ENCODE measurements at regions not wholly inside any gene's neighbourhood (a gene's known extent, or its start where the extent isn't known, plus 50 kb on each side); places are given as distances from the start of the nearest gene placed in this dataset.
"Not testable (repeated sequence)": the region's sequence is repeated elsewhere in the genome, so short reads cannot be mapped to it uniquely, and the experiment has no call there.

- no peak for DNase-seq
These were observed 153.2 kb downstream of the CTTN start for GRCh38 chr11:70551351-70552166.

- no peak for DNase-seq
These were observed 154.1 kb downstream of the CTTN start for GRCh38 chr11:70552167-70553150.

GRCh38 chr11:70555078-70555477 is 156.7 kb downstream of the CTTN start:
- DNase-seq = no peak

DNA sequence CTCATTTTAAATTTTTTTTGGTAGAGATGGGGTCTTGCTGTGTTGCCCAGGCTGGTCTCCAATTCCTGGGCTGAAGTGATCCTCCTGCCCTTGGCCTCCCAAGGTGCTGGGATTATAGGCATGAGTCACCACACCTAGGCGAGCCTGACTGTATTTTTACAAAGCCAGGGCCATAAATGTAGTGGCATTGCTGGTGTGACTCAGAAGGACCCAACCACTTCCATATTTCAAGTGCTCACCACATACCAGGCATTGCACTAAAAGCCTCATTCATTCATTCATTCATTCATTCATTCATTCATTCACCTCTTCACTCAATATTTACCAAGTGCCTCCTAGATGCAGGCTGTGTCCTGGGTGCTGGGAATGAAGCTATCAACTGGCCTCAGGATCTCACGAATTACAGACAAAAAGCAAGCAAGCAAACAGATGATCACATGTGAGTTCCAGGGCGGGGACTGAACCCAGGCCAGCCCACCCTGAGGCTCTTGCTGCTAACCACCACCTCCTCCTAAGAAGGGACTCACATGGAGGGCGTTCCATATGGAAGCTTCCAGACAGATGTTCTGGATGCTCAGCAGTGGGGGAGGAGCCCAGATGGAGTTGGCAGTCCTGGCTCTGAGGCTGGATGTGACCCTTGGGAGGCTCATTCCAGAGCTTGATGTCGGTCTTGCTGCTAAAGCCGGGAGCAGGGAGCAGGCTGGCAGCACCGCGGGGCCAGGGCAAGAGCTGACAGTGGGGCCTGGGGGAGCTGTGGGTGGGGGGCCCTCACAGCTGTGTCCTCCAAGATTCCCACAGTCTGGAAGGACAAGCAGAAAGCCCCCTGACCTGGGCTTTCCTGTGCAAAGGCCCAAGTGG is 158.8 kb downstream of the CTTN start:
- no peak for DNase-seq

DNA sequence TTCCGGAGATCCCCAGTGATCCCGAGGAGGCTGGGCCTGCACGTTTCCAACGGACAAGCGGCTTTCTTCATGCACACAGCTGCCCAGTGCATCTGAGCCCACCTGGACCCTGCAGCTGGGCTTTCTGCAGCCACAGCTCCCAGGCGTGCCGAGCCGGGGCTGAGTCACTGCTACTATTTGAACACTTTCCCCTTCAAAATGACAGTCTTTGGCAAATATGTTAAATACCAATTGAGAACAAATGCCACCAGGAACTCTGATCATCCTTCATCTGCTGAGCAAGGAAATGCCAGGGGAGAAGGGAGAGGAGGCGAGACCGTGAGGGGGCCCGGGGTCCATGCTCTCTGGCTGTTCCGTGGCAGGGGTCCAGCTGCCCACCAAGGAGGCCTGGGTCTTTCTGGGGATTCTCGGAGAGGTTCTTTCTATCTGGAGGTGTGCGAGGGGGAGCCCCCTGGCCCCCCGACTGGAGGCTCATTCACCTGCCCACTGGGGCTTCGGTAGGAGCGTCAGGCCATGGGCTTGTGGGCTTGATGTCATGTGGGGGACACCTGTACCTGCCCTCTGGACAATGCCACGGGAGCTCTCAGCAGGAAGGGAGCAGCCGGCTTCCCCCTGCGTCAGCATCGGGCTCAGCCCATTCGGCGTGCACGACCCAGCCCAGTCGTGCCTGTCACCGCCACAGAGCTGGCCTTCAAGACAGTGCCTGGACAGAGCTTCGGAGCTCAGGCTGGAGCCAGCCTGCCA is 159.6 kb downstream of the CTTN start:
- DNase-seq = no peak

DNA sequence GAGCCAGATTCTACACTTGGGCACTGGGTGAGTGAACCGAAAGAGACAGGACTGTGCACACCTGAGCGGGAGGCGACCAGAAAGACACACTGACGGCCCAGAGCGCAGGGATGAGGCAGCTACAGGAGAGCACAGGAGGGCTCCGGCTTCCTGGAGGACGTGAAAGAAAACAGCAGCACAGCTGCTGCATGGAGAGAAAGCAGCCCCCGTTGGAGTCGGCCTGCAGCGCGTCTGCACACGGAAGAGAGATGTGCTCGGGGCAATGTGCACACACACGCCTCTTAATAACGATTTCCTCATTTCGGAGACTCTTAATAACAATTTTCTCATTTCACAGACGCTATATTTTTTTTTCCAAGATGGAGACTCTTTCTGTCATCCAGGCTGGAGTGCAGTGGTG is 160.4 kb downstream of the CTTN start:
- no peak for DNase-seq

- no peak for DNase-seq
These were observed 161.2 kb downstream of the CTTN start for GRCh38 chr11:70559516-70559915.

DNA sequence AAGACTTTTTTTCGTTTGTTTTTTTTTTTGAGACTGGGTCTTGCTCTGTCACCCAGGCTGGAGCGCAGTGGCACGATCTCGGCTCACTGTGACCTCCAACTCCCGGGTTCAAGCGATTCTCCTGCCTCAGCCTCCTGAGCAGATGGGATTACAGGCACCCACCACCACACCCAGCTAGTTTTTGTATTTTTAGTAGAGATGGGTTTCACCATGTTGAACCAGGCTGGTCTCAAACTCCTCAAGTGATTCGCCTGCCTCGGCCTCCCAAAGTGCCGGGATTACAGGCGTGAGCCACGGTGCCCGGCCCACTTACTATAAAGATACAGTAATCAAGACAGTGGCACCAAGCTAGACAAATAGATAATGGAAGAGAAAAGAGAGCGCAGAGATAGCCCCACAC is 162.3 kb downstream of the CTTN start:
- DNase-seq = not testable (repeated sequence)

DNA sequence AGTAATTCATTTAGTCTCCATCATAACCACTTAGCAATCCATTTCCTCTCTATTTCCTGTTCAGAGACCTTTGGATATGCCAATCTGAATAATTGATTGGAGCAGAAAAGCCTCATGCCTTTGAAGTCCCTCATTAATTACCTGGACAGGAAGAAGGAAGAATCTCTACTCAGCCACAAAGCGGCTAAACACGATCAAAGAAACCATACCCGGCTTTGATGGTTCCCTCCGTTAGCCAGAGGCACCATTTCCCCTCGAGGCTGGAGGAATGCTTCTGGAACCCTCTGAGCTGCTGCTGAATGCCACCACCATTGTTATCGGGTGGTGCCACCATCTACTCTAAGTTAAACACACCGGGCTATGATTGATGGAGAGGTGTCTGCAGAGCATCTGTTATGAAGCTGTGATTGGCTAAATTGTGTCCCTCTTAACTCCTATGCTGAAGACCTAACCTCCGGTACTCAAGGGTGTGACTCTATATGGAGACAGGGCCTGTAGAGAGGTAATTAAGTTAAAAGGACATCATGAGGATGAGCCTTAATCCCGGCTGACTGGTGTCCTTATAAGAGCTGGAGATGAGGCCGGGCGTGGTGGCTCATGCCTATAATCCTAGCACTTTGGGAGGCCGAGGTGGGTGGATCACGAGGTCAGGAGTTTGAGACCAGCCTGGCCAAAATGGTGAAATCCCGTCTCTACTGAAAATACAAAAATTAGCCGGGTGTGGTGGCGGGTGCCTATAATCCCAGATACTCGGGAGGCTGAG is 168.6 kb downstream of the CTTN start:
- no peak for DNase-seq

DNA sequence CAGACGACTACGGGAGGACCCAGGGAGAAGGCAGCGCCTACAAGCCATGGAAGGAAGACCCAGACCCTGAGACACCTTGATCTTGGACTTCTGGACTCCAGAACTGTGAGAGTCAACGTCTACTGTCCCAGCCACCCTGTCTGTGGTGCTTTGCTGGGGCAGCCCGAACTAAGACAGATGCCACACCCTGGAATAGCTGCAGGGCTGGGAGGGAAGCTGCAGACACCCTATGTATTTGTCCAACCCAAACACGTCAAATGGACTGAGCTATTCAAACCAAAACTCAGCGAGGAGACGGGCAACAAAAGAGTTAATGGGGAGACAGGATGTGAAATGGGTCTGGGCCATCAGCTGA is 169.3 kb downstream of the CTTN start:
- no peak for DNase-seq

DNA sequence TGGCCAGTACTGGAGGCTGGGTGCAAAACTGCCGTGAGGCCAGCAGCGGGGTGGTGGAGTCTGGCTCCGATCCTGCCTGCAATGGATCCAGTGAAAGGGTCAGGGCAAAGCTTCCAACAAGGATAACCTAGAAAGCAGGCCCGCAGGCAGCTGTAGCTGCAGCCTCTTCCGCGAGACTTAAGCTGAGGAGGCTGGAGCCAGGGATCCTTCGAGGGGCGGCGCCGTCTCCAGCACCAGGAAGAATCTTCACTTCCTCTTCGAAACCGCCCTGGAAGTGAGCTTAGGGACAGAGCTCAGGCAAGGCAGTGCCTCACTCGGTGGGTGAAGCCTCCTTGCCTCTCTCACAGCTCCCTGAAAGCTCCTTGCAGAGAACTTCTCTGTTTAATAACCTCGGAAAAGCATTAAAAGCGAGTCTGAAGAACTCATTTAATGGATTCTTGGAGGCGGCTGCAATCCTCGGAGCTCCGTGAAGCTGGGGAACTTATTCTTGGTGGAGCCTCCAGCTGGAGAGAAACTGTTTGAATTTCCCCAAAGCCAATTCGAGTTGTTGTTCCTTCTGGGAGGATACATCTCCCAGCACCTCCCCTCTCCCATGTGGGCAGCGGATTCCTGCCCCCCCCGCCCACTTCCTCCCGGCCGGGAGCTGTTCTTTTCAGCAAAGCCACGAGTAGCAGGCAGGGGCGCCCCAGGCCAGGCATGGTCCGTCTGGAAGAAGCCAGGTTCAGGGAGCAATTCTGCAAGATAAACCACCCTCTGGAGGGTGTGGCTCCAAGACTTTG is 169.9 kb downstream of the CTTN start:
- no peak for DNase-seq

- no peak for DNase-seq
These were observed 170.7 kb downstream of the CTTN start for GRCh38 chr11:70568814-70569617.

GRCh38 chr11:70569618-70569890 is 171.2 kb downstream of the CTTN start:
- no peak for DNase-seq

GRCh38 chr11:70569996-70570692 is 171.8 kb downstream of the CTTN start:
- no peak for DNase-seq

GRCh38 chr11:70570693-70571395 is 172.5 kb downstream of the CTTN start:
- no peak for DNase-seq

- no peak for DNase-seq
These were observed 174.6 kb downstream of the CTTN start for GRCh38 chr11:70572974-70573260.

GRCh38 chr11:70573701-70574151 is 175.4 kb downstream of the CTTN start:
- no peak for DNase-seq

DNA sequence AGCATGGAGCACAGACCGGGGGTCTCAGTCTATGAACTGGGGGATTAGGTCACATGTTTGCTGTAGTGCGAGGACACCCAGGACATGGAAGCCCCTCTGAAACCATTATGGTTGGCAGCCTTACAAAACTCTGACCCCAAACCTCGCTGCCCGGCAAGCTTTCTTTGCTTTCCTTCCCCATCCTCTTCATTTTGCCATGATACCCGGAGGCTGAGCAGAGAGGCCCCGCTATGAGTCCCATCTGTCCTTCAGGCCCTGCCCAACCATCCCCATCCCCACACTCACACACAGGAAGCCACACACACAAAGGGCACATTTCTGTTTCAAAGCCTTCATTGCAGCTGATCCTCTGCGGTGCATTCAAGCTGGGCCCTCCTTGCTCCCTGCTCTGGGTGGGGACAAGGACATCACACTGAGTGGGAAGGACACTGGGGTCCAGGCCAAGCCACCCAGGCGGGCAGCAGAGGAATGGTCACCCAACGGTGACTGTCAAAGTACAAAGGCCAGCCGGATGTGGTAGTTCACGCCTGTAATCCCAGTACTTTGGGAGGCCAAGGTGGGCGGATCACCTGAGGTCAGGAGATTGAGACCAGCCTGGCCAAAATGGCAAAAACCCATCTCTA is 176.5 kb downstream of the CTTN start:
- DNase-seq = no peak

Data from stimulated activated CD4-positive, alpha-beta T cell treated with anti-CD3 and anti-CD28 coated beads, Interleukin-2, amount 100 ng/mL, for 48 hours (primary cell).